H9 (cell line): ENCODE measurements at regions not wholly inside any gene's neighbourhood (a gene's known extent, or its start where the extent isn't known, plus 50 kb on each side); places are given as distances from the start of the nearest gene placed in this dataset.
A peak's percentile ranks its signal among the peaks of the same experiment; 100 is the strongest.

Source experiments
- DNase-seq: peaks from one replicate; pipeline ENCODE4 v3.0.0-alpha.2; 2017
- H2AFZ ChIP-seq: one replicate; pipeline ENCODE4 v1.6.1; 2013; ENCODE audit warnings: mild to moderate bottlenecking, low read length, control low read depth, moderate library complexity
- H2AK5ac ChIP-seq: 2 replicates; pipeline ENCODE4 v1.6.1; 2013; ENCODE audit warnings: low read length, control low read depth, mixed read lengths; ENCODE audit not compliant: insufficient read length
- H2BK120ac ChIP-seq: one replicate; pipeline ENCODE4 v1.6.1; 2013; ENCODE audit warnings: low read depth, mild to moderate bottlenecking, low read length, control low read depth, inconsistent platforms; ENCODE audit not compliant: poor library complexity, severe bottlenecking
- H2BK12ac ChIP-seq: 2 replicates; pipeline ENCODE4 v1.6.1; 2013; ENCODE audit warnings: low read length, control low read depth, mixed read lengths, low read depth; ENCODE audit not compliant: insufficient read length
- H2BK15ac ChIP-seq: 2 replicates; pipeline ENCODE4 v1.6.1; 2013; ENCODE audit warnings: low read depth, low read length, control low read depth
- H2BK20ac ChIP-seq: one replicate; pipeline ENCODE4 v1.6.1; 2013; ENCODE audit warnings: low read depth, mild to moderate bottlenecking, low read length, control low read depth, inconsistent platforms; ENCODE audit not compliant: poor library complexity, severe bottlenecking
- H2BK5ac ChIP-seq: 2 replicates; pipeline ENCODE4 v1.6.1; 2013; ENCODE audit warnings: low read length, control low read depth, mixed read lengths; ENCODE audit not compliant: insufficient read length
- H3K14ac ChIP-seq: 2 replicates; pipeline ENCODE4 v1.6.1; 2013; ENCODE audit warnings: low read length, control low read depth; ENCODE audit not compliant: insufficient read depth
- H3K18ac ChIP-seq: 2 replicates; pipeline ENCODE4 v1.6.1; 2013; ENCODE audit warnings: low read depth, mild to moderate bottlenecking, mixed read lengths, low read length, control low read depth; ENCODE audit not compliant: insufficient read length
- H3K23ac ChIP-seq: 2 replicates; pipeline ENCODE4 v1.6.1; 2013; ENCODE audit warnings: low read length, control low read depth, mixed read lengths, low read depth; ENCODE audit not compliant: insufficient read length
- H3K23me2 ChIP-seq: 2 replicates; pipeline ENCODE4 v1.6.1; 2013; ENCODE audit warnings: low read depth, mild to moderate bottlenecking, mixed read lengths, low read length, control low read depth; ENCODE audit not compliant: insufficient read length, poor library complexity, severe bottlenecking
- H3K27ac ChIP-seq: 2 replicates; pipeline ENCODE4 v1.5.1; 2013; ENCODE audit warnings: low read length, control low read depth, mixed read lengths, low read depth; ENCODE audit not compliant: insufficient read length
- H3K27me3 ChIP-seq: 2 replicates; pipeline ENCODE4 v1.6.1; 2013; ENCODE audit warnings: low read length, control low read depth, inconsistent platforms; ENCODE audit not compliant: insufficient read depth
- H3K4ac ChIP-seq: 2 replicates; pipeline ENCODE4 v1.6.1; 2013; ENCODE audit warnings: low read depth, mild to moderate bottlenecking, control low read depth, inconsistent platforms, low read length, moderate library complexity
- H3K4me1 ChIP-seq: 2 replicates; pipeline ENCODE4 v1.6.1; 2013; ENCODE audit warnings: low read length, control low read depth, inconsistent platforms; ENCODE audit not compliant: insufficient read depth
- H3K4me2 ChIP-seq: 2 replicates; pipeline ENCODE4 v1.6.1; 2013; ENCODE audit warnings: low read length, control low read depth, mixed read lengths; ENCODE audit not compliant: insufficient read length, insufficient read depth
- H3K56ac ChIP-seq: 2 replicates; pipeline ENCODE4 v1.6.1; 2013; ENCODE audit warnings: low read depth, mild to moderate bottlenecking, mixed read lengths, low read length, control low read depth; ENCODE audit not compliant: insufficient read length
- H3K79me1 ChIP-seq: 2 replicates; pipeline ENCODE4 v1.6.1; 2013; ENCODE audit warnings: low read depth, mild to moderate bottlenecking, moderate library complexity, low read length, control low read depth, inconsistent platforms; ENCODE audit not compliant: insufficient read depth, poor library complexity, severe bottlenecking
- H3K79me2 ChIP-seq: 2 replicates; pipeline ENCODE4 v1.6.1; 2013; ENCODE audit warnings: low read length, control low read depth, inconsistent platforms; ENCODE audit not compliant: insufficient read depth
- H3K9ac ChIP-seq: 2 replicates; pipeline ENCODE4 v1.6.1; 2013; ENCODE audit warnings: low read length, control low read depth, mixed read lengths; ENCODE audit not compliant: insufficient read length; ENCODE audit errors: extremely low read depth
- H3K9me3 ChIP-seq: one replicate; pipeline ENCODE4 v1.6.1; 2013; ENCODE audit warnings: low read depth, low read length, inconsistent platforms; ENCODE audit not compliant: control insufficient read depth
- H3T11ph ChIP-seq: one replicate; pipeline ENCODE4 v1.6.1; 2013; ENCODE audit warnings: mild to moderate bottlenecking, low read length, control low read depth, inconsistent platforms
- H4K20me1 ChIP-seq: one replicate; pipeline ENCODE4 v1.6.1; 2013; ENCODE audit not compliant: control insufficient read depth, insufficient read length, insufficient read depth
- H4K5ac ChIP-seq: 2 replicates; pipeline ENCODE4 v1.6.1; 2013; ENCODE audit warnings: low read depth, mild to moderate bottlenecking, mixed read lengths, low read length, control low read depth; ENCODE audit not compliant: insufficient read length
- H4K8ac ChIP-seq: replicated peaks from 2 replicates; pipeline ENCODE4 v1.6.1; 2013; ENCODE audit warnings: low read length, control low read depth, mixed read lengths, low read depth; ENCODE audit not compliant: insufficient read length
- H4K91ac ChIP-seq: 2 replicates; pipeline ENCODE4 v1.6.1; 2013; ENCODE audit warnings: low read depth, mild to moderate bottlenecking, moderate library complexity, mixed read lengths, low read length, control low read depth; ENCODE audit not compliant: insufficient read length
- H3K27ac Mint-ChIP-seq, 3 experiments: 2 replicates in 2 of 3; 3 replicates in 1 of 3; pipeline ENCODE4 v1.8.0; 2020 to 2021; ENCODE audit warnings: mixed read lengths in 3 of 3, mild to moderate bottlenecking in 1 of 3, moderate library complexity in 1 of 3
- H3K27me3 Mint-ChIP-seq: 2 replicates; pipeline ENCODE4 v1.8.0; 2021; ENCODE audit warnings: low read depth, mild to moderate bottlenecking, moderate library complexity, mixed read lengths
- H3K36me3 Mint-ChIP-seq, 3 experiments: 2 replicates in 2 of 3; 3 replicates in 1 of 3; pipeline ENCODE4 v1.8.0; 2020 to 2021; ENCODE audit warnings: low read depth in 3 of 3, mixed read lengths in 3 of 3; ENCODE audit not compliant: insufficient read depth in 1 of 3
- H3K4me1 Mint-ChIP-seq, 2 experiments: 2 replicates each; pipeline ENCODE4 v1.8.0; 2020; ENCODE audit warnings: mixed read lengths in 2 of 2
- H3K4me3 Mint-ChIP-seq, 2 experiments: 2 replicates in 1 of 2; 3 replicates in 1 of 2; pipeline ENCODE4 v1.8.0; 2020 to 2021; ENCODE audit warnings: mild to moderate bottlenecking in 2 of 2, mixed read lengths in 2 of 2, moderate library complexity in 1 of 2
- H3K9me3 Mint-ChIP-seq, 2 experiments: 2 replicates in 1 of 2; 3 replicates in 1 of 2; pipeline ENCODE4 v1.8.0; 2020; ENCODE audit warnings: mild to moderate bottlenecking in 2 of 2, mixed read lengths in 2 of 2, moderate library complexity in 1 of 2
- CTCF ChIP-seq: fragments of 200-600 bp; sonication (generic); conservative IDR thresholded peaks from 3 replicates; pipeline ENCODE4 v1.8.0; 2021; ENCODE audit warnings: antibody characterized with exemption, mild to moderate bottlenecking
- WGBS: extraction: QIAGEN DNeasy Blood & Tissue Kit; methylation state at CpG from one replicate; pipeline ENCODE4 v1.1.7; 2013; ENCODE audit warnings: missing lambda C conversion rate, low lambda C conversion rate, mixed read lengths; ENCODE audit not compliant: insufficient read length; ENCODE audit errors: extremely low coverage; 5-methylcytosine and 5-hydroxymethylcytosine counted together

- Histone ChIP-seq H3T11ph (no peak overlapping the region), H3K18ac (no peak overlapping the region), H2BK120ac (no peak overlapping the region), H3K14ac (no peak overlapping the region), H3K79me1 (no peaks in the 10 kb centered on the region), H3K56ac (no peak overlapping the region), H3K9ac (no peak overlapping the region), H4K8ac (no peak overlapping the region), H4K20me1 (no peaks in the 10 kb centered on the region), H3K9me3 (no peaks in the 10 kb centered on the region), H3K4me2 (no peak overlapping the region), H2BK5ac (no peak overlapping the region), H2BK12ac (no peak overlapping the region), H3K27me3 (no peaks in the 10 kb centered on the region), H3K4ac (no peak overlapping the region), H2AK5ac (no peak overlapping the region), H4K91ac (no peak overlapping the region), H2BK15ac (no peak overlapping the region), H3K23me2 (no peaks in the 10 kb centered on the region), H3K23ac (no peak overlapping the region), H3K4me1 (no peaks in the 10 kb centered on the region), H3K27ac (no peak overlapping the region), H3K79me2 (no peaks in the 10 kb centered on the region), H2BK20ac (no peak overlapping the region), H4K5ac (no peak overlapping the region), H2AFZ (no peak overlapping the region)
- no CpG with 5 or more reads among the region's 4 CpGs for WGBS
- Mint-ChIP-seq H3K27ac (no peak overlapping the region), H3K4me1 (peaks cover 29 to 33% of the 10 kb centered on the region in 2 experiments), H3K27me3 (peaks cover 4% of the 10 kb centered on the region; the same call in 1 of the 2 replicates), H3K36me3 (no peaks in the 10 kb centered on the region), H3K4me3 (no peak overlapping the region), H3K9me3 (no peaks in the 10 kb centered on the region)
- DNase-seq = no peak
- TF ChIP-seq CTCF = peak; percentile 27; the same call in 2 of the 3 replicates
These were observed 157.5 kb upstream of the SLC24A5 start for GRCh38 chr15:47963265-47963664.
